ENCODE measurements at regions not wholly inside any gene's neighbourhood (a gene's known extent, or its start where the extent isn't known, plus 50 kb on each side); places are given as distances from the start of the nearest gene placed in this dataset.

- WGBS (ENCODE audit: insufficient coverage): no CpG with 5 or more reads among the region's 1 CpG
- Histone ChIP-seq H3K36me3 (ENCODE audit: control insufficient read depth, insufficient read depth, low read length) (no peaks in the 10 kb centered on the region), H3K27ac (ENCODE audit: low read length) (no peak overlapping the region), H3K4me3 (ENCODE audit: low read length) (no peak overlapping the region), H3K9me3 (replicated peaks; ENCODE audit: control insufficient read depth, low read depth, low read length) (no peaks in the 10 kb centered on the region), H3K27me3 (ENCODE audit: control insufficient read depth, insufficient read depth, low read length) (no peaks in the 10 kb centered on the region), H3K4me1 (ENCODE audit: control insufficient read depth, insufficient read depth, low read length) (no peaks in the 10 kb centered on the region)
- DNase-seq: peak; percentile 73
These were observed 217.6 kb upstream of the FOXQ1 start for GRCh38 chr6:1094306-1094705.

- H3K4me1 ChIP-seq (ENCODE audit: control insufficient read depth, insufficient read depth, low read length): peaks cover 2% of the 10 kb centered on the region
- H3K36me3 ChIP-seq (ENCODE audit: control insufficient read depth, insufficient read depth, low read length): no peaks in the 10 kb centered on the region
- no CpG with 5 or more reads among the region's 3 CpGs for WGBS (ENCODE audit: insufficient coverage)
- H3K4me3 ChIP-seq (ENCODE audit: low read length): no peak overlapping the region
- no peaks in the 10 kb centered on the region for H3K9me3 ChIP-seq (replicated peaks; ENCODE audit: control insufficient read depth, low read depth, low read length)
- DNase-seq: no peak
- no peak overlapping the region for H3K27ac ChIP-seq (ENCODE audit: low read length)
- H3K27me3 ChIP-seq (ENCODE audit: control insufficient read depth, insufficient read depth, low read length): no peaks in the 10 kb centered on the region
These were observed 220.0 kb upstream of the FOXQ1 start for GRCh38 chr6:1091900-1092299.

GRCh38 chr6:1089859-1090258, 222.0 kb upstream of the FOXQ1 start:
- H3K4me3 ChIP-seq (ENCODE audit: low read length): no peak overlapping the region
- H3K36me3 ChIP-seq (ENCODE audit: control insufficient read depth, insufficient read depth, low read length): no peaks in the 10 kb centered on the region
- no CpG with 5 or more reads among the region's 1 CpG for WGBS (ENCODE audit: insufficient coverage)
- no peak overlapping the region for H3K27ac ChIP-seq (ENCODE audit: low read length)
- H3K9me3 ChIP-seq (replicated peaks; ENCODE audit: control insufficient read depth, low read depth, low read length): no peaks in the 10 kb centered on the region
- H3K27me3 ChIP-seq (ENCODE audit: control insufficient read depth, insufficient read depth, low read length): no peaks in the 10 kb centered on the region
- DNase-seq: no peak
- H3K4me1 ChIP-seq (ENCODE audit: control insufficient read depth, insufficient read depth, low read length): peaks cover 2% of the 10 kb centered on the region

GRCh38 chr6:1088492-1089001, 223.4 kb upstream of the FOXQ1 start:
- H3K27ac ChIP-seq (ENCODE audit: low read length): no peak overlapping the region
- no CpG with 5 or more reads among the region's 5 CpGs for WGBS (ENCODE audit: insufficient coverage)
- no peaks in the 10 kb centered on the region for H3K27me3 ChIP-seq (ENCODE audit: control insufficient read depth, insufficient read depth, low read length)
- no peak for DNase-seq
- no peaks in the 10 kb centered on the region for H3K36me3 ChIP-seq (ENCODE audit: control insufficient read depth, insufficient read depth, low read length)
- H3K4me3 ChIP-seq (ENCODE audit: low read length): no peak overlapping the region
- H3K9me3 ChIP-seq (replicated peaks; ENCODE audit: control insufficient read depth, low read depth, low read length): no peaks in the 10 kb centered on the region
- H3K4me1 ChIP-seq (ENCODE audit: control insufficient read depth, insufficient read depth, low read length): peaks cover 2% of the 10 kb centered on the region

- H3K27ac ChIP-seq (ENCODE audit: low read length): no peak overlapping the region
- no peak for DNase-seq
- H3K9me3 ChIP-seq (replicated peaks; ENCODE audit: control insufficient read depth, low read depth, low read length): no peaks in the 10 kb centered on the region
- H3K4me1 ChIP-seq (ENCODE audit: control insufficient read depth, insufficient read depth, low read length): peaks cover 2% of the 10 kb centered on the region
- no peaks in the 10 kb centered on the region for H3K27me3 ChIP-seq (ENCODE audit: control insufficient read depth, insufficient read depth, low read length)
- no peak overlapping the region for H3K4me3 ChIP-seq (ENCODE audit: low read length)
- 68% methylated on average over 7 of the region's 11 CpGs for WGBS (ENCODE audit: insufficient coverage)
- no peaks in the 10 kb centered on the region for H3K36me3 ChIP-seq (ENCODE audit: control insufficient read depth, insufficient read depth, low read length)
These were observed 224.6 kb upstream of the FOXQ1 start for GRCh38 chr6:1087154-1087843.

- Histone ChIP-seq H3K9me3 (replicated peaks; ENCODE audit: control insufficient read depth, low read depth, low read length) (no peaks in the 10 kb centered on the region), H3K4me1 (ENCODE audit: control insufficient read depth, insufficient read depth, low read length) (peaks cover 2% of the 10 kb centered on the region), H3K27ac (ENCODE audit: low read length) (no peak overlapping the region), H3K36me3 (ENCODE audit: control insufficient read depth, insufficient read depth, low read length) (no peaks in the 10 kb centered on the region), H3K27me3 (ENCODE audit: control insufficient read depth, insufficient read depth, low read length) (no peaks in the 10 kb centered on the region), H3K4me3 (ENCODE audit: low read length) (no peak overlapping the region)
- WGBS (ENCODE audit: insufficient coverage): 87% methylated on average over 7 of the region's 10 CpGs
- DNase-seq: no peak
These were observed 225.3 kb upstream of the FOXQ1 start for GRCh38 chr6:1086446-1087153.

GRCh38 chr6:1082285-1082935, 229.5 kb upstream of the FOXQ1 start:
- WGBS (ENCODE audit: insufficient coverage): 58% methylated on average over 8 of the region's 11 CpGs
- Histone ChIP-seq H3K4me1 (ENCODE audit: control insufficient read depth, insufficient read depth, low read length) (peaks cover 4% of the 10 kb centered on the region), H3K27me3 (ENCODE audit: control insufficient read depth, insufficient read depth, low read length) (no peaks in the 10 kb centered on the region), H3K36me3 (ENCODE audit: control insufficient read depth, insufficient read depth, low read length) (no peaks in the 10 kb centered on the region), H3K4me3 (ENCODE audit: low read length) (no peak overlapping the region), H3K27ac (ENCODE audit: low read length) (no peak overlapping the region), H3K9me3 (replicated peaks; ENCODE audit: control insufficient read depth, low read depth, low read length) (no peaks in the 10 kb centered on the region)
- no peak for DNase-seq

- Histone ChIP-seq H3K27me3 (ENCODE audit: control insufficient read depth, insufficient read depth, low read length) (no peaks in the 10 kb centered on the region), H3K27ac (ENCODE audit: low read length) (no peak overlapping the region), H3K36me3 (ENCODE audit: control insufficient read depth, insufficient read depth, low read length) (no peaks in the 10 kb centered on the region), H3K9me3 (replicated peaks; ENCODE audit: control insufficient read depth, low read depth, low read length) (no peaks in the 10 kb centered on the region), H3K4me1 (ENCODE audit: control insufficient read depth, insufficient read depth, low read length) (peaks cover 2% of the 10 kb centered on the region), H3K4me3 (ENCODE audit: low read length) (no peak overlapping the region)
- DNase-seq: peak; percentile 84
- no CpG with 5 or more reads among the region's 7 CpGs for WGBS (ENCODE audit: insufficient coverage)
These were observed 230.2 kb upstream of the FOXQ1 start for GRCh38 chr6:1081551-1082284.

GRCh38 chr6:1080453-1081337, 231.2 kb upstream of the FOXQ1 start:
- no peak overlapping the region for H3K27ac ChIP-seq (ENCODE audit: low read length)
- DNase-seq: no peak
- H3K9me3 ChIP-seq (replicated peaks; ENCODE audit: control insufficient read depth, low read depth, low read length): no peaks in the 10 kb centered on the region
- peaks cover 2% of the 10 kb centered on the region for H3K4me1 ChIP-seq (ENCODE audit: control insufficient read depth, insufficient read depth, low read length)
- 94% methylated on average over 23 of the region's 34 CpGs for WGBS (ENCODE audit: insufficient coverage)
- no peaks in the 10 kb centered on the region for H3K36me3 ChIP-seq (ENCODE audit: control insufficient read depth, insufficient read depth, low read length)
- no peak overlapping the region for H3K4me3 ChIP-seq (ENCODE audit: low read length)
- no peaks in the 10 kb centered on the region for H3K27me3 ChIP-seq (ENCODE audit: control insufficient read depth, insufficient read depth, low read length)
